K562 (cell line): ENCODE measurements at regions not wholly inside any gene's neighbourhood (a gene's known extent, or its start where the extent isn't known, plus 50 kb on each side); places are given as distances from the start of the nearest gene placed in this dataset.

Experiments
- ATAC-seq: fragments of 200-7000 bp; cut with Tn5 transposase; 3 replicates; pipeline ENCODE4 v1.9.1; 2020; ENCODE audit warnings: moderate library complexity
- BruUV-seq: library from RNA; stranded (reverse); fragments of 400-500 nt; replicated peaks from 2 replicates; lab custom pipeline; 2021; lab: Mats Ljungman, UMichigan
- CTCF ChIA-PET: fragments of 300-600 bp; formaldehyde crosslinking; extraction: SDS; loops from one replicate; lab custom pipeline; 2021; ENCODE audit warnings: low intra/inter-chr PET ratio; lab: Yijun Ruan, JAX
- POLR2A ChIA-PET: fragments of 300-600, 350-650 bp; sonication (Branson Sonifier 250); formaldehyde crosslinking; extraction: SDS; loops from one replicate; lab custom pipeline; 2021; ENCODE audit warnings: antibody characterized with exemption, inconsistent platforms; lab: Yijun Ruan, JAX
- DNase-seq, 4 experiments: peaks; one replicate each; pipeline versions ENCODE4 v3.0.0 to v3.0.0-alpha.2; 2011 to 2018; ENCODE audit warnings: low spot score in 3 of 4, mixed read lengths in 3 of 4; ENCODE audit errors: extremely low read depth in 1 of 4
- FAIRE-seq: peaks from 2 replicates; lab custom pipeline; 2011; peaks lifted over from hg19 to GRCh38; lab: Jason Lieb, UNC
- H2AFZ ChIP-seq: 2 replicates; pipeline ENCODE4 v1.6.0; 2011; ENCODE audit warnings: low read depth, low read length, control low read depth, inconsistent platforms
- H3K27ac ChIP-seq: fragments of 200-600 bp; 3 replicates; pipeline ENCODE4 v1.8.0; 2011; ENCODE audit warnings: low read depth, mild to moderate bottlenecking, control low read depth, inconsistent platforms, low read length, moderate library complexity, mixed read lengths; ENCODE audit errors: extremely low read depth
- H3K27me3 ChIP-seq, 2 experiments: fragments of 300-600 bp in 1 of 2; 2 replicates in 1 of 2; 3 replicates in 1 of 2; pipeline versions ENCODE4 v1.6.0 to v1.8.0; 2011; ENCODE audit warnings: inconsistent platforms in 2 of 2, low read length in 2 of 2, mild to moderate bottlenecking in 1 of 2, mixed read lengths in 1 of 2, moderate library complexity in 1 of 2; ENCODE audit not compliant: control insufficient read depth in 2 of 2, insufficient read depth in 2 of 2
- H3K36me3 ChIP-seq: fragments of 300-600 bp; 3 replicates; pipeline ENCODE4 v1.8.0; 2011; ENCODE audit warnings: mild to moderate bottlenecking, low read length, inconsistent platforms; ENCODE audit not compliant: control insufficient read depth, insufficient read depth
- H3K4me1 ChIP-seq, 2 experiments: fragments of 200-600 bp in 1 of 2; replicated peaks in 1 of 2; 2 replicates in 1 of 2; 3 replicates in 1 of 2; pipeline versions ENCODE4 v1.5.1 to v1.8.0; 2011; ENCODE audit warnings: inconsistent platforms in 2 of 2, low read length in 2 of 2, mild to moderate bottlenecking in 1 of 2, mixed read lengths in 1 of 2, moderate library complexity in 1 of 2; ENCODE audit not compliant: control insufficient read depth in 2 of 2, insufficient read depth in 2 of 2
- H3K4me2 ChIP-seq: 2 replicates; pipeline ENCODE4 v1.6.1; 2011; ENCODE audit warnings: low read length, control low read depth, inconsistent platforms, mixed read lengths; ENCODE audit not compliant: insufficient read depth
- H3K4me3 ChIP-seq: fragments of 200-600 bp; sonication (generic), shearing (Covaris generic); 2 replicates; pipeline ENCODE4 v1.5.1; 2016; ENCODE audit warnings: control low read depth, inconsistent platforms
- H3K79me2 ChIP-seq: fragments of 200-600 bp; 3 replicates; pipeline ENCODE4 v1.8.0; 2011; ENCODE audit warnings: low read length, inconsistent platforms; ENCODE audit not compliant: control insufficient read depth, insufficient read depth
- H3K9ac ChIP-seq, 2 experiments: 2 replicates each; pipeline versions ENCODE4 v1.6.0 to v1.6.1; 2011; ENCODE audit warnings: low read depth in 2 of 2, low read length in 2 of 2, control low read depth in 1 of 2, inconsistent platforms in 1 of 2, mild to moderate bottlenecking in 1 of 2, mixed read lengths in 1 of 2; ENCODE audit not compliant: insufficient read depth in 1 of 2
- H3K9me1 ChIP-seq: one replicate; pipeline ENCODE4 v1.6.0; 2011; ENCODE audit warnings: inconsistent platforms, mild to moderate bottlenecking, low read length, moderate library complexity; ENCODE audit not compliant: control insufficient read depth, insufficient read depth
- H3K9me3 ChIP-seq: replicated peaks from 2 replicates; pipeline ENCODE4 v1.5.1; 2011; ENCODE audit warnings: low read depth, low read length, inconsistent platforms; ENCODE audit not compliant: control insufficient read depth, insufficient read depth
- H4K20me1 ChIP-seq: replicated peaks from 2 replicates; pipeline ENCODE4 v1.6.1; 2011; ENCODE audit warnings: low read length, inconsistent platforms, mixed read lengths; ENCODE audit not compliant: control insufficient read depth, insufficient read depth
- KLF6 ChIP-seq: fragments of 250-450 bp; sonication (Bioruptor Pico); IDR thresholded peaks from 2 replicates; pipeline ENCODE4 v1.4.0; 2020; ENCODE audit warnings: mild to moderate bottlenecking, moderate library complexity, borderline replicate concordance
- MXD1 ChIP-seq: fragments of 250-450 bp; sonication (Bioruptor Pico); IDR thresholded peaks from 2 replicates; pipeline ENCODE4 v1.8.0; 2021; ENCODE audit warnings: borderline replicate concordance, mild to moderate bottlenecking, moderate library complexity; ENCODE audit not compliant: poor library complexity, severe bottlenecking
- POLR3G ChIP-seq: IDR thresholded peaks from 2 replicates; pipeline ENCODE4 v1.6.1; 2011; ENCODE audit not compliant: insufficient read length, insufficient replicate concordance; ENCODE audit errors: extremely low read depth
- ZNF507 ChIP-seq: conservative IDR thresholded peaks from 2 replicates; pipeline ENCODE4 v1.6.1; 2017; ENCODE audit warnings: missing genetic modification characterization, missing compliant biosample characterization
- WGBS: fragments of 100-300 bp; shearing (Covaris generic); methylation state at CpG from one replicate; pipeline ENCODE4 v1.1.6; 2016; ENCODE audit warnings: low coverage, mixed read lengths; ENCODE audit not compliant: insufficient coverage; ENCODE audit errors: missing lambda C conversion rate; 5-methylcytosine and 5-hydroxymethylcytosine counted together
- in situ Hi-C: fragments of 300-500 bp; cut with MboI; formaldehyde crosslinking; loops from 4 replicates; pipeline ENCODE4 v1.15.0; 2018; ENCODE audit warnings: inconsistent platforms, mixed read lengths
- intact Hi-C: fragments of 100-400 bp; cut with micrococcal nuclease; formaldehyde crosslinking; loops from 2 replicates; pipeline ENCODE4 v1.14.2; 2022
- TF ChIP-seq, protein P1 (sequence below): fragments of 250-450 bp; sonication (Bioruptor Pico); IDR thresholded peaks from 2 replicates; pipeline ENCODE4 v1.4.0; 2020; ENCODE audit warnings: borderline replicate concordance
- TF ChIP-seq, protein P2 (sequence below): fragments of 250-450 bp; sonication (Bioruptor Pico); IDR thresholded peaks from 2 replicates; pipeline ENCODE4 v1.8.0; 2021; ENCODE audit warnings: moderate library complexity, mild to moderate bottlenecking, inconsistent platforms
- TF ChIP-seq, protein P3 (sequence below), 2 experiments: IDR thresholded peaks in 1 of 2; conservative IDR thresholded peaks in 1 of 2; 2 replicates each; pipeline ENCODE4 v1.6.1; 2016; ENCODE audit warnings: low read depth in 2 of 2, mild to moderate bottlenecking in 1 of 2, missing compliant biosample characterization in 1 of 2, missing genetic modification characterization in 1 of 2, moderate library complexity in 1 of 2
- TF ChIP-seq, protein P4 (sequence below): fragments of 450-650 bp; IDR thresholded peaks from 2 replicates; pipeline ENCODE4 v1.6.1; 2018; ENCODE audit warnings: mild to moderate bottlenecking, low read depth; ENCODE audit not compliant: partially characterized antibody

- TF ChIP-seq MXD1 (CRISPR knock-in tag) (no peak), POLR3G (no peak)
- TF ChIP-seq, protein P1, sequence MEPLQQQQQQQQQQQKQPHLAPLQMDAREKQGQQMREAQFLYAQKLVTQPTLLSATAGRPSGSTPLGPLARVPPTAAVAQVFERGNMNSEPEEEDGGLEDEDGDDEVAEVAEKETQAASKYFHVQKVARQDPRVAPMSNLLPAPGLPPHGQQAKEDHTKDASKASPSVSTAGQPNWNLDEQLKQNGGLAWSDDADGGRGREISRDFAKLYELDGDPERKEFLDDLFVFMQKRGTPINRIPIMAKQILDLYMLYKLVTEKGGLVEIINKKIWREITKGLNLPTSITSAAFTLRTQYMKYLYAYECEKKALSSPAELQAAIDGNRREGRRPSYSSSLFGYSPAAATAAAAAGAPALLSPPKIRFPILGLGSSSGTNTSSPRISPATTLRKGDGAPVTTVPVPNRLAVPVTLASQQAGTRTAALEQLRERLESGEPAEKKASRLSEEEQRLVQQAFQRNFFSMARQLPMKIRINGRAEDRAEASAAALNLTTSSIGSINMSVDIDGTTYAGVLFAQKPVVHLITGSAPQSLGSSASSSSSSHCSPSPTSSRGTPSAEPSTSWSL (CRISPR knock-in tag), result no peak
- TF ChIP-seq, all 486 proteins: peak for 99
Measured at GRCh38 chr2:21228041-21228895, 104.5 kb downstream of the TDRD15 start (continued).

DNA sequence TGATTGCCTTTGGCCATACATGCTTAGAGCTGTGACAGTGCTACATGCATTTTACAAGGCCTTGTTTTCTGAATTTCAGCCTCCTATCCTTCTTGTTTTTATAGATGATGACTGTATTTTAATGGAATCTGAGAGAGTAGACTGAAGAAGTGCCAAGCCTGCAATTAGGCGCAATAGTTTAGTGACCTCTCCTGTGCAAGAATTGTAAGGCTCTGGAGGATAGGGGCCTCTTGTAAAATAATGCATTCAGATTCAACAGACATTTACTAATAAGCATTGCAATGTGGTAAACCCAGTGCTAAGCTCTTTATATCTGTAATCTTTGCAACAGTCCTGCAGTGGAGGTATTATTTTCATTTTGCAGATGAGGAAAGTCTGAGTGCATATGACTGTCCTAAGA is 105.5 kb downstream of the TDRD15 start:
- Histone ChIP-seq H3K27ac (peak overlapping the region; percentile 50; the same call in 1 of the 3 replicates), H3K9me3 (no peaks in the 10 kb centered on the region; the same call in 1 of the 2 replicates), H3K27me3 (no peaks in the 10 kb centered on the region), H3K79me2 (no peaks in the 10 kb centered on the region), H3K4me2 (no peak overlapping the region), H4K20me1 (no peaks in the 10 kb centered on the region), H3K4me1 (peaks cover 0 to 22% of the 10 kb centered on the region in 2 experiments; a peak in 3 of 5 replicates), H3K36me3 (no peaks in the 10 kb centered on the region), H3K9ac (no peak overlapping the region), H3K9me1 (no peaks in the 10 kb centered on the region), H2AFZ (no peak overlapping the region), H3K4me3 (no peak overlapping the region)
- 13% methylated on average over 1 of the region's 1 CpG for WGBS
- ATAC-seq, result no peak
- in situ Hi-C loops, result no loop called here
- POLR2A ChIA-PET, result no interaction called here
- FAIRE-seq, result no peak
- BruUV-seq, result no TSS peak
- DNase-seq, result no peak
- CTCF ChIA-PET, result interaction anchor here (0.7 kb wide), 1 partner anchor 507 kb away, joined by 3 read pairs; no protein-coding TSS in a partner anchor
- TF ChIP-seq ZNF507 (tag) (no peak), KLF6 (CRISPR knock-in tag) (no peak)
- TF ChIP-seq, protein P2, sequence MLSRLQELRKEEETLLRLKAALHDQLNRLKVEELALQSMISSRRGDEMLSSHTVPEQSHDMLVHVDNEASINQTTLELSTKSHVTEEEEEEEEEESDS (CRISPR knock-in tag), result no peak
- TF ChIP-seq, protein P3, sequence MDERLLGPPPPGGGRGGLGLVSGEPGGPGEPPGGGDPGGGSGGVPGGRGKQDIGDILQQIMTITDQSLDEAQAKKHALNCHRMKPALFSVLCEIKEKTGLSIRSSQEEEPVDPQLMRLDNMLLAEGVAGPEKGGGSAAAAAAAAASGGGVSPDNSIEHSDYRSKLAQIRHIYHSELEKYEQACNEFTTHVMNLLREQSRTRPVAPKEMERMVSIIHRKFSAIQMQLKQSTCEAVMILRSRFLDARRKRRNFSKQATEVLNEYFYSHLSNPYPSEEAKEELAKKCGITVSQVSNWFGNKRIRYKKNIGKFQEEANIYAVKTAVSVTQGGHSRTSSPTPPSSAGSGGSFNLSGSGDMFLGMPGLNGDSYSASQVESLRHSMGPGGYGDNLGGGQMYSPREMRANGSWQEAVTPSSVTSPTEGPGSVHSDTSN (CRISPR knock-in tag; IDR thresholded peaks at IDR 0.05; ENCODE audit: low read depth), result no peak
- TF ChIP-seq, protein P3 (tag; conservative IDR thresholded peaks at IDR 0.05; ENCODE audit: low read depth), result no peak
- TF ChIP-seq, protein P4, sequence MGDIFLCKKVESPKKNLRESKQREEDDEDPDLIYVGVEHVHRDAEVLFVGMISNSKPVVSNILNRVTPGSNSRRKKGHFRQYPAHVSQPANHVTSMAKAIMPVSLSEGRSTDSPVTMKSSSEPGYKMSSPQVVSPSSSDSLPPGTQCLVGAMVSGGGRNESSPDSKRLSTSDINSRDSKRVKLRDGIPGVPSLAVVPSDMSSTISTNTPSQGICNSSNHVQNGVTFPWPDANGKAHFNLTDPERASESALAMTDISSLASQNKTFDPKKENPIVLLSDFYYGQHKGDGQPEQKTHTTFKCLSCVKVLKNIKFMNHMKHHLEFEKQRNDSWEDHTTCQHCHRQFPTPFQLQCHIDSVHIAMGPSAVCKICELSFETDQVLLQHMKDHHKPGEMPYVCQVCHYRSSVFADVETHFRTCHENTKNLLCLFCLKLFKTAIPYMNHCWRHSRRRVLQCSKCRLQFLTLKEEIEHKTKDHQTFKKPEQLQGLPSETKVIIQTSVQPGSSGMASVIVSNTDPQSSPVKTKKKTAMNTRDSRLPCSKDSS, result no peak
- intact Hi-C loops, result no loop called here
